DMS153 treated with DMSO at 0.1 percent for 48 hours (cell line): ENCODE measurements at regions not wholly inside any gene's neighbourhood (a gene's known extent, or its start where the extent isn't known, plus 50 kb on each side); places are given as distances from the start of the nearest gene placed in this dataset.

ENCODE experiments used
- DNase-seq: peaks from one replicate; lab custom pipeline; 2025; ENCODE audit not compliant: unreplicated experiment; lab: John Stamatoyannopoulos, UW

DNA sequence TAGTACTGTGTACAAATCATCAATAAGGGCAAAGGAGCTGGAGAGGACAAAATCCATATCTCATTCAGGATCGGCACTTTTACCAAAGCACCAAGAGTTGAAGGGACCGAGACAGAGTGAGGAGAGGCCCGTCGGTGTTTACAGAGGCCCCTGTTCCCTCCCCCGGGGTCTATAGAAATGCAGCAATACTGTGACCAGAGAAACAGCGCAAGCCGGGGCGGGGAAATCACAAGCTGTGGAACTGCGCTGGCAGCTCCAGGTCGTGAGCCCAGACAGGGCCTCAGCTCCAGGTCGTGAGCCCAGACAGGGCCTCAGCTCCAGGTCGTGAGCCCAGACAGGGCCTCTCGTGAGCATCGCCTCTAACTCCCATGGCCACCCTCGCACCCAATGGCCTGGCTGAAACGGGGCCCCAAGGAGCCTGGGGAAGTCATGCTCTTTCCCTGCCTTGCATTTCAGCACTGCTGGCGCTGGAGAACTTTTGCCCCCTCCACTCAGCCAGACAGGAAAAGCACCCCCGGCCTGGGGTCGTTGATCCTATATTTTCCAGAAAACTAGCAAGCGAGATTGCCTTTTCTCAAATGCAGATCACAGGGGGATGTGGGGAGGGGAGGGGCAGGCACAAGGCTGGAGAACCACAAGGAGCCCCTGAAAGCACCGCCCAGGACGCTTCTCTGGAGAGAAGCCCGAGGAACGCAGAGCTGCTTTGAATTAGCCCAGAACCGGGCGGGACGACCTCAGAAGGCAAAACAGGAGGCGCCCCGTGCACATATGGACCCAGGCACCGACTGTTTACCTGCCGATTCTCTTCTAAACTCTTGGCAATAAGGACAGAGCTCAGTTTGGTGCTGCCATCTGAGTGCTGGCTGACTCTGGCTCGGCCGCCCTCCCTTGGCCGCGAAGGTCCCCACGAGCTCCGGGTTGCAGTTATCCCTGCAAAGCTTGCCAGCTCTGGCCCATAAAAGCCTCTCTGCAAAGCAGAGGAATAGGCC, 223.7 kb downstream of the ACKR3 start:
- DNase-seq, result no peak

DNA sequence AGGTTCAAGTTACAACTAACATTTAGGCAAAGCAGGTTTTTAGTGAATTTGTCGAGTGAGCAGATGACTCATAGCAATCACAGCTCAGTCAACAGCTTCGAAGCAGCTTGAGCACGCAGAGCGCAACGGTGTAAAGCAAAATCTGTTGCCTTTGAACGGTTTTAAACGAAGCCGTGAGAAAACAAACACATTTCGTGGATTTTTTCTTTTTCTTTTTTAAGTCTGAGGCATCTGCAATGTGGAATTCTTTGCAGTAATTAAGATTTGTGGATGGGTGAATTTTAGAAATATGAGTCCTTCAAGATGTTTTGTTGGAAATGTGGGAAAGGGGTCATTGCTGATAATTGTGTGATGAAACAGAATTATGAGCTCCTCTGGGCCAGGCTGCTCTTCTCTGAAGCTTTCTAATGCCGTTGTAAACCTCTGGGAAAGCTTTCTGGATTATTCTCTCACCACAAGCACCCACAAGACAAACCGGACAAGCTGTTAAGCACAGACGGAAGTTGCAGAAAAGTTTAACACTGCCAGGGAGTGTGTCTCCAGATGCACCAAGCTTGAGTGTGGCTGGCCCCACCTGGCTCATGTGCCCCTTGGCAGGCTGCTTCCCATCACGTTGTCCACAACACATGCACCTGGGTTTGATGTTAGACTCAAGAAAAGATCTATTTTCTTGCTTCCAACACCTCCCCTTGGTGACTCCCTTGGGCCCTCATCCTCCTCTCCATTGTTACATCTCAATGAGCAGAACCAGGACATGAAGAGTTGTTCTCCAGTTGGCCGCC, 224.7 kb downstream of the ACKR3 start:
- no peak for DNase-seq

DNA sequence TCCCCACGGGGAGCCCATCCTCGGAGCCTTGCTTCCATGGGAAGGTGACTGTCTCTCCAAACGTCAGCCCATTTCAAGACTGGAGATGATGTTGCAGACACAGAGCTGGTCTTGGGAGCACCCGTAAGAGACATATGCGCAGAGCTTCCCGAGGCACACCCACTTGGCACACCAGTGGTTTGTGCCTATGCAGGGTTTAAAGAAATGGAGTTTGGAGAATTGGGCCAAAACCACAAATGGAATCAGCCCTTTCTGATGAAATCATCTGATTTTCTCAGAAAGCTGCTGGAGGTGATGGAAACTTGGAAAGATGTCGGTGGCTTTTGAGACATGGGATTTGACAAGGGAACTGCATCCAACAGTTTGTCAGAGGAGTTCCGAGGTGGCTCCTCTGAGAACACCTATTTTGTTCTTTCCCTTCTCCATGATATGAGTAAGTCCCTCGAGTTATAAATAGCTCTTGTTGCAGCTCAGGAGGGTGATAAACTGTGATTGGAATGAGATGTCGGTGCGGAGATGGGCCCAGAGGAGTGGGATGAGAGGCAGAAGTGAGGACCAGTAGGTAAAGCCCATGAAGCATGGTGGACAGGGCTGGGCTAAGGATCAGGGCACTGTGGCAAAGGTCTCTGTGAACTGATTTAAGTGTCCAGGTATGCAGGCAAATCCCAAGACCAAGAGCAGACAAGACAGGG, 225.7 kb downstream of the ACKR3 start:
- DNase-seq, result no peak

DNA sequence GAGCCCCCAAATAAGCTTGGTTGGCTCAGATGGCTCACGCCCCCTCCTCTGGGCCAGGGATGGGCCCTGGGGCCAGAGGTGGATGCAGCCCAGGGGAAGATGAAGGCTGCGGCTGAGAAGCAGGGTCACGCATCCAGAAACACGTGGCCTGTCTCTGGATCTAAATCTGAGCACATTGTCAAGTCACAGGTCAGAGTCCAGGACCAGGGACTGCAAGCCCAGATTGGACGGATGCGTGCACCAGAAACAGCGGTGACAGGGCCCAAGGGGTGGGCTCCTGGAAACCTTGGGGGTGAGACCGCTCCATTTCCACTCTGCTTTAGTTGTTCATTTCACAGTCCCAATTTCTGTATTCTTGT, 226.2 kb downstream of the ACKR3 start:
- DNase-seq, result no peak

DNA sequence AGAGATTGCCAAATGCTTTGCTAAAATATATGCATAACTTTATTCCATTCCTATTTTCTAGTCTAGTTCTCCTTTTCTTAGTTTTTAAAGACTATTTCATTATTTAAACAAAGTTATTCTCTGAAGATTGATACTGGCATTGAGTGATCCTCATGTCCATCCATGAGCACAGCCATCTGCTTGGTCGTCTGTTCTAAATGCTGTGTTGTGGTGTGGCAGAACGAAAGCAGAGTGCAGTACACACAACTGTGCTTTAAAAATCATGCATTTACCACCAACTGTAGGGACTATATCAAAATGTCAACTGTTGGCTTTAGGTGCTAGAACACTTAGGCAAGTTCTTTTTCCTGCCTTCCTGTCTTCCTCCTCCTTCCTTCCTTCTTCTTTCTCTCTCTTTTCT, 226.6 kb downstream of the ACKR3 start:
- DNase-seq, result no peak

DNA sequence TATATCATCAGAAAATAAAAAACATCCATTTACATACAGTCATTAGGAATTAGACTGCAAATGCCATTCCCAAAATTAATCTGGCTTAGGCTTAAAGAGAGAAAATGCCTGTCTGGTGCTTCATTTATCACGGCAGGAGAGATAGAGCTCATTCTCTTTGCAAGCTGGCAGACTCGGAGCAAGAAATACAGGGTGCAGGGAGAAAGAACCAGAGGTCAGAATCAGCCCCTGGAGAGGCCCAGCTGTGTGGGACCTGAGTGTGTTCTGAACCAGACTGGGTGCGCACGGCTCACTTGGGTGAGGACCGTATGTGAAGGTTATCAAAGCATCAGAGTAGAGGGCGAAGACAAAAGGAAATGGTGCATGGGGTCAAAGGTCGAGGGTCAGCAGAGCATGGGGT, 227.8 kb downstream of the ACKR3 start:
- DNase-seq, result no peak

DNA sequence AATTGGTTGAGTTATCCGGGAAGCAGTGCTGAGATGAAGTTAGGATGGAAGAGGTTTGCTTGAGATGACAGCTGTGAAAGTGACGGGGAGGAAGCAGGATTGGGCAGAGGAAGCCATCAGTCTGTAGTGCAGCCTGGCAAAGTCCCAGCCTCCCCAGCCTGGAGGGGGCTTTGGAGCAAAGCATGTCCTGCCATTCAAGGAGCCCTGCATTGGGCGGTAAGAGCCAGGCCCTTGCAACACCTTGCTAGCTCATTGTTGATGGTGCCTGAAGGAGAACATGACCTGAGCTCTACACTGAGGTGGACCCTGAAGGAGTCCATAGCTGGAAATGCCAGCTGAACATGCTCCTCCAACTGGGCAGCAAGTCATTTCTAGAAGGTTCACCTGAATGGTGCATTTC, 228.9 kb downstream of the ACKR3 start:
- no peak for DNase-seq

DNA sequence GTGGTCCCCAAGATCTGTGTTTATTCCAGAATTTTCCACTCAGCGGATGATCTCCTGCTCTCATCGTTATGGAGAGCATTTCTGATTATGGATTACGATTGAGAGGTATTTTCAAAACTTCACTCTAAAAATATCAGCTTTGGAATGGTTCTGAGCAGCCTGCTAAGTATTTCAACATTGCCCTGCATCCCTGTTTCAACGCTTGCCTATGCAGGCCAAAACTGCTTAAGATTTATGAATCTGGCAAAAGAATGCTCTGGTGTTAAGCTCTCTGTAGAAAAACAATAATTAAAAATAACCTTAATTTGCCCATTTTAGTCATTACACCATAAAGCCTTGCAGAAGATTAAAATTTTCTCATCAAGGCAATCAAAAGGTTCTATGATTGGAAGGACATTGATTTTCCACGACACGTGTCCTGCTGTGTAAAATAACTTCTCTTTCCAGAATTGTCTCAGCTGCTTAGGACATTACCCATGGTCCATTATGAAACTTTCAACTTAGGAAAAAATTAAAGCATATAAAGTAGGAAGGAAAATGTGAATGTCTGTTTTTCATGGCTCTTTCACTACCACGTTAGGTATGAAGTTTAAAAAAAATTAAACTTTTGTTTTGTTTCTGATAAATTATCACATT, 229.9 kb downstream of the ACKR3 start:
- DNase-seq, result no peak

DNA sequence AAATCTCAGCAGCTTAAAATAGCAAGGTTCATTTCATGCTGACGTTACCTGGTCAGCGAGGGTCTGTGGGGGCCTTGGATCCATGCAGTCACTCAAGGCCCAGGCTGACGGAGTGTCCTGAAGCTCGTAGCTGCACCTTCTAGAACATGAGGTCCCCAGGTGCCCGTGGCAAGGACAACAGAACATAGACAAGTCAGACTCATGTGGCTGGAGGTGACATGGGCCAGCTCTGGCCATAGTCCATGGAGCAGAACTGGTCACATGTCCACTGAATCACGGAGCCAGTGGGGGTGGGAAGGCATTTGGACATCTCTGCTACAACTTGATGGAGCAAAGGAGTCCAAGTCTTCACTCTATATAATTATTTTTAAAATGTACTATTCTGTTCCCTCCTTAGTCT, 233.2 kb downstream of the ACKR3 start:
- DNase-seq, result no peak

DNA sequence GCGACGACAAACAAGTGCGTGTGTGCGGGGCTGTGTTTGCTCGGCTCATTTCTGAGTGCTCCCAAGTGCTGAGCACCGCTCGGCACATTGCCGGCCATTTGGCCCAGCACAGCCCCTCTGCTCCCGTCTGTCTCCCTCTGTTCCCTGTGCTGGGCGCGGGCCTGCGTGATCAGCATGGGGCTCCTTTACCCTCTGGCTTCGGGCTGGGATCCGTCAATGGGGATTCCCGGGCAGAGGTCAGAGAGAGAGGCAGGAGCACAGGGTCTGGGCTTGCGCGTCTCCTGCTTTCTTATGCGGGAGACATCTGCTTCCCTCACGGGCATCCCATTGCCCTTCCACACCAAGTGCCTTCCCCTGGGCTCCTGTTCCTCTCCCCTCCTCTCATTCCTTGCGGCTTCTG, 234.0 kb downstream of the ACKR3 start:
- no peak for DNase-seq

DNA sequence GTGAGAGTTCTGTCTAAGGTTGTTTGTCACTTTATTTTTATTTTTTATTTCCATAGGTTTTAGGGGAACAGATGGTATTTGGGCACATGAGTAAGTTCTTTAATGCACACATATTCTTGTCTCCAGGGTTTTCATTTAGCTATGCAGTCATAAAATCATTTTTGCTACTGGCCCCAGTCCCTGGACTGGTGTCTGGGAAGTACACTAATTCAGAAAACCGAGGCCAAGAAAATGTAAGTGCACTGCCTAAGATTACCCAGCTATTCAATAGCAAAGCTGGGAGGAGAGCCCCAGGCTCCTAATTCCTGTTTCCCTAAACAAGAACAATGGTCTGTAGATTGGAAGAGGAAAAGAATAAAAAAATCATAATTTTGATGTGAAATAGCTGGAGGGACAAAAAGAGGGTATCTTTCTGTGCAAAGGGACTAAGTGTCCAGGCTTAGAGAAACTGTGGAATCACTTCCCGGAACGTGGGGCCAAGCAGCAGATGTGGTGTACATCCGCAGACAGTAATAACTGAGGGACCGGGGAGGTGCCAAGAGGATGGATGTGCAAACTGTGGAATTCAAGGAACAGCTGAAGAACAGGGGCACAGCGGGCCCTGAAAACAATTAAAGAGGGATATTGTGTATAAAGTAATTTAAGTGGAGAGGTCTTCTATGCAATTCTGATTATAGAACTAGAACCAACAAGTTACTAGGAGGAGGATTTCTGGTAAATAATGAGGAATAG, 236.3 kb downstream of the ACKR3 start:
- DNase-seq, result no peak

DNA sequence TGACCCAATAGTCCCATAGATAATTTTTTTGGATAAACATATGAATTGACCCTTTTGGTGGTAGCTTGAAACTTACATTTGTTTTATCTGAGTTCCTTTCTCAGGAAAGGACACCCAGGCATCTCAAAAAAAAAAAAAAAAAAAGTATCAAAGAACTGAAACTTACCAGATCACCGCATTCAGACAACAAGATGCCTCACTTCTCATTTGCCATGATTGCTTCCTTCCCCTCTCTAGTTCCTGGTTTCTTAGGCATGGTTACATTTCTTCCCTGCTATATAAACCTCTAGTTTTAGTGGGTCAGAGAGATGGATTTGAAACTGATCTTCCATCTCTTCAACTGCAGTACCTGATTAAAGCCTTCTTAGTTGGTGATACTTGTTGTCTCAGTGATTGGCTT, 240.1 kb downstream of the ACKR3 start:
- no peak for DNase-seq

DNA sequence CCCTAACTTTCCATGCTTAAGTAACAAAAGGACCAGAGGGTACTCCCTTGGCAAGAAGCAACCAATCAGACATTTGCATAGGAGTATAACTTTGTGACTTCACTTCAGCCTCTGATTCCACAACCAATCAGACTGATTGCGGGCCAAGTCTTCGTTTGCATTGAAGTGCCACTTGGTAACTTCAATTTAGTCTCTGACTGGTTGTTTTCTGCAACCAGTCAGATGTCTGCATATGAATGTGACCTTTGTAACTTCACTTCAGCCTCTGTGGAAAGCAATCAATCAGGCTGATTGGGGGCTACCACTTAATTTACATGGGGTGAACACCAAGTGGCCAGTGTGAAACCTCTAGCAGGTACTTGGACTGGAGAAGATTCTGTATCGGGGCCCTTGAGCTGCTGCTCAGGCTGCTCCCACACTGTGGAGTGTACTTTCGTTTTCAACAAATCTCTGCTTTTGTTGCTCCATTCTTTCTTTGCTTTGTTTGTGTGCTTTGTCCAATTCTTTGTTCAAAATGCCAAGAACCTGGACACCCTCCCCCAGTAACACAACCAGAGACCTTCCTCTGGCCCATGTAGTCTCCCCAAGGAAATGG, 241.5 kb downstream of the ACKR3 start:
- DNase-seq, result no peak

DNA sequence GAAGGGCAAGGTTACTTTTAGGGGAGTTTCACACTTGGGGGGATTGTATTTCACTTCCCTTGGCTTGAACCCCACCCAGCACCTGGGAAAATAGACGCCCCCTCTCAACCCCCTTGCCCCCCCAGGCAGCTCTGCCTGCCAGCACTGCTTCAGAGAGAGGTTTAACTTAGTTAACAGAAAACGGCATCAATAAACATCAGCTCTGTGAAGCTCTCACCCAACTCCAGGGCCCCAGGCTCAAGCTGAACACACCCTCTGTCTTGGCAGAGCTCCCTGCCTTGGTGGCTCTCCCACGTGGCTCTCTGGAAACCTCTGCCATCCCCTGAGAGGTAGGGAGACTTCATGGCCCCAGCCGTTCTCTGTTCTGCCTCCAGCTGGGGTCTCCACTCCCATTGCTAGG, 244.1 kb downstream of the ACKR3 start:
- no peak for DNase-seq

DNA sequence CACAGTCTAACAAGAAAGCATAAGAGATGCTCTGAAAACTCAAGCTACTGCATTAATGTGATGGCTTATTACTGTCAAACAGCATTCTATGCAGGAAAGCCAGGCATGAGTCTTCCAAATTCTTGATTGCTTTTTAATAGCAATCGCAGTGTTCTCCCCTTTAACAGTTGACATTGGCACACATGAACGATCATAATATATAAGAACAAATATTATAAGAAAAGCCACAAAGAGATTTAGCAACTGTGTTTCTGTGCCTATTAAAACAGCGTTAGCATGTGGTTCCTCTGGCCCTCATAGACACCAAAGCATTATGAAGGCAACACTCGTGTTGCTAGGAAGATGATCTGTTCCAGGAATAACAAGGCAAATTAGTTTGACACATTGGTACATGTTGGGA, 245.0 kb downstream of the ACKR3 start:
- no peak for DNase-seq

DNA sequence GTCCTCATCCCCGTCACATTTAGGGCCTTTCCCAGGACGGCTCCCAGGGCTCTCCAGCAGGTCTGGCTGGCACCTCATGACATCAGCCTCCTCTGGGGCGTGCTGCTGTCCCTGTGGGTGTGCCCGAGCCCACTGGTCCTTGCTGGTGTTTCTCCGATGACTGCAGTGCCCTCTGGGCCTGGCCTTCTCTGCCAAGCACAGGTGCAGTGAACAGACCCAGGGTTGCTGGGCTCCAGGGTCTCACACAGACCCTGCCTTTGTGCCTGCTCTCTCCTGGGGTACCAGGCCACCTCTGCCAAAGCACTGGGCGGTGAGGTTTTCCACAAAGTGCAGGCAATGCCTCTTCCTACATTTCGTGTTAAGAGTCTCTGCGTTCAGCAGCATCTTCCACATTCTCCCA, 246.1 kb downstream of the ACKR3 start:
- no peak for DNase-seq

DNA sequence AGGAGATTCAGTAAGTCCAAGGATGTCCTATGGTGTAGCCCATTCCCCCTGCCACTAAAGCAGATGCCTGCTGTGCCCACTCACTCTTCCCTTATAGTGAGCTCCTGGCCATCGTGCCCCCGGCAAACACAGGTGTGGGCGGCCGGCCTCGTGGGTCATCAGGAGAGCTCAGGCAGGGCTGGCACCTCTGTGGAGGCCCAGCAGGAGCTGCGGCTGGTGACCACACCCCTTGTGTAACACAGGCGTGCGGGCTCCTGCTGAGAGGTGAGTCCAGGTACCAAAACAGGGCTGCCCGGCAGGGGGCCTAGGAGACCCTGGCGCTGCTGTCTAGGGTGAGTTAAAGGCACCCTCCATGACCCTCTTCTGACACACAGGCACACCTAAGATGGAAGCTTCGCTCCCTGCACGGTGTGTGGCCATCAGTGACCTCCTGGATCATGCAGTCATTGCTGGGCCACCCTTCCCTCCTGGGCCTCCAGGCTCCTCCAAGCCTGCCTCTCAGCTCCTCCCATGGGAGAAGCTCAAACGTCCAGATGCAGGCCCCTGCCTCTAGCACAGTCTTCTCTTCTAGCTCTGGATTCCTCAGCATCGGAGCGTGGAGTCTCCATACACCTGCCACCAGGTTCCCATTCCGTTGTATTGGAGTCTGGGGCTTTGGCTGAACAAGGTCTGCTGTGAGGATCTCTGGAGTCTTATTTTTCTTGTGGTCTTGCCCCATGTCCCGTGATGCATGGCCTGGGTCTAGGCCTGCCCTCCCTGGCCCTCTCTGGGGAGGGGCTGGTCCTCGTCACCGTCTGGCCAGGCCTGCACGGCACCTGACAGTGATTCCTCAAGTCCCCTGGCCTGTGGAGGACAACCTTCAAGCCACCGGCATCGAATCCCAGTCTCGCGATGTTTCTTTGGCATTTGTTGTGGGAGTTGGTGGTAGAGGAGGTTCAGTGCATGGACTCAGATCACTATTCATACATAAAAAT, 246.9 kb downstream of the ACKR3 start:
- DNase-seq, result no peak

DNA sequence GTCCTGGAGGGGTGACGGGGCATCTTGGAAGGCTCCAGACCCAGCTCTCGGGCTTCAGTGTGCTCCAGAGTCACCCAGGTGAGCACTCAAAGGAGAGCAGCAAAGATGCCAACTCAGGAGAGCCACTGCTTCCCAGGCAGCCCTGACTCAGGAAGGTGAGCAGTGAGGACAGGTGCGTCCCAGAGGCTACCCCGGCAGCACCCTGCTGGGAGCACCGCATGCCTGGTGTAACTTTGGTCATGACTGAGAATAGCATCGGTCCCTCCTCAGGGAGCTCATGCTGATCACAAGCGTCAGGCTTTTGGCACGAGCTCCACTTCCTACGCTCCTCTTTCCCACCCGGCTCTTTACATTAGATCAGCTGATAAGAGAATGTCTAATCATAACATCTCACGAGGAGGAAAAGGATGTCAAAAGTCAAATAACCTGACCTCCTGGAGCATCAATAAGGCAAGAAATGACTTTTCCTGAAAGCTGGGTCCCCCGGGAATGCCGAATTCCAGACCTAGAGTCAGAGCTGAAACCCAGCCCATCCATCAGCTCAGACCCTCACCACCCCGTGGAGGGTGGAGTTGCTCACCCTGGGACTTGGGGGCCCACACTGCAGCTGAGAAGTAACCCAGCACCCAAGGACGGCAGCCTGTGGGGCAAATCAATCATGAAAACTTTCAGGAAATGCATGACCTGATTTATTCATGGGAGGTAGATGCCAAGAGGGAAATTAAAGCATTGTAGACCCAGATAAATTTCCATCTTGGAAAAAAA, 248.8 kb downstream of the ACKR3 start:
- DNase-seq, result no peak
